ENCODE measurements at regions not wholly inside any gene's neighbourhood (a gene's known extent, or its start where the extent isn't known, plus 50 kb on each side); places are given as distances from the start of the nearest gene placed in this dataset.
A peak's percentile ranks its signal among the peaks of the same experiment; 100 is the strongest.

- intact Hi-C loops (cut with micrococcal nuclease): loop anchor here (10.0 kb wide), 1 partner anchor 150 kb away; no protein-coding TSS in a partner anchor
- Histone ChIP-seq H3K4me1 (peaks cover 30% of the 10 kb centered on the region), H3K36me3 (no peaks in the 10 kb centered on the region), H3K9me3 (replicated peaks) (no peaks in the 10 kb centered on the region), H3K27me3 (ENCODE audit: low read depth) (no peaks in the 10 kb centered on the region), H3K27ac (replicated peaks) (no peak overlapping the region), H3K4me3 (no peak overlapping the region)
- TF ChIP-seq, protein P1, sequence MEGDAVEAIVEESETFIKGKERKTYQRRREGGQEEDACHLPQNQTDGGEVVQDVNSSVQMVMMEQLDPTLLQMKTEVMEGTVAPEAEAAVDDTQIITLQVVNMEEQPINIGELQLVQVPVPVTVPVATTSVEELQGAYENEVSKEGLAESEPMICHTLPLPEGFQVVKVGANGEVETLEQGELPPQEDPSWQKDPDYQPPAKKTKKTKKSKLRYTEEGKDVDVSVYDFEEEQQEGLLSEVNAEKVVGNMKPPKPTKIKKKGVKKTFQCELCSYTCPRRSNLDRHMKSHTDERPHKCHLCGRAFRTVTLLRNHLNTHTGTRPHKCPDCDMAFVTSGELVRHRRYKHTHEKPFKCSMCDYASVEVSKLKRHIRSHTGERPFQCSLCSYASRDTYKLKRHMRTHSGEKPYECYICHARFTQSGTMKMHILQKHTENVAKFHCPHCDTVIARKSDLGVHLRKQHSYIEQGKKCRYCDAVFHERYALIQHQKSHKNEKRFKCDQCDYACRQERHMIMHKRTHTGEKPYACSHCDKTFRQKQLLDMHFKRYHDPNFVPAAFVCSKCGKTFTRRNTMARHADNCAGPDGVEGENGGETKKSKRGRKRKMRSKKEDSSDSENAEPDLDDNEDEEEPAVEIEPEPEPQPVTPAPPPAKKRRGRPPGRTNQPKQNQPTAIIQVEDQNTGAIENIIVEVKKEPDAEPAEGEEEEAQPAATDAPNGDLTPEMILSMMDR (IDR thresholded peaks at IDR 0.05; ENCODE audit: borderline replicate concordance): no peak
- DNase-seq: no peak
These were observed 51.6 kb upstream of the CD28 start for GRCh38 chr2:203654826-203655225.

- no peak overlapping the region for H3K4me3 ChIP-seq
- H3K9me3 ChIP-seq (replicated peaks): no peaks in the 10 kb centered on the region
- peak; percentile 29 for DNase-seq
- no peaks in the 10 kb centered on the region for H3K36me3 ChIP-seq
- H3K27me3 ChIP-seq (ENCODE audit: low read depth): no peaks in the 10 kb centered on the region
- peaks cover 11% of the 10 kb centered on the region for H3K4me1 ChIP-seq
- H3K27ac ChIP-seq (replicated peaks): peak overlapping the region; percentile 25
- intact Hi-C loops (cut with micrococcal nuclease): loop anchor here (10.0 kb wide), 1 partner anchor 148 kb away; no protein-coding TSS in a partner anchor
- TF ChIP-seq, protein P1 (IDR thresholded peaks at IDR 0.05; ENCODE audit: borderline replicate concordance): no peak
These were observed 49.7 kb upstream of the CD28 start for GRCh38 chr2:203656522-203657287.
